ENCODE measurements at regions not wholly inside any gene's neighbourhood (a gene's known extent, or its start where the extent isn't known, plus 50 kb on each side); places are given as distances from the start of the nearest gene placed in this dataset.
"Not testable (repeated sequence)": the region's sequence is repeated elsewhere in the genome, so short reads cannot be mapped to it uniquely, and the experiment has no call there.

- peak overlapping the region in 3 of 4 donors; percentile 26 to 39 (median 32) for H3K4me3 ChIP-seq
- intact Hi-C loops (cut with DNase I; ENCODE audit: low total_unique reads): not testable (repeated sequence)
- TF ChIP-seq POLR2AphosphoS5 (IDR thresholded peaks at IDR 0.05) (peak in 1 of 3 donors; percentile 11), POLR2A (IDR thresholded peaks at IDR 0.05) (peak; percentile 9)
Measured at GRCh38 chr2:173532732-173533531, 178.3 kb downstream of the CDCA7 start.

GRCh38 chr2:173537694-173538093 is 183.0 kb downstream of the CDCA7 start:
- TF ChIP-seq POLR2A (IDR thresholded peaks at IDR 0.05) (no peak), POLR2AphosphoS5 (IDR thresholded peaks at IDR 0.05) (no peak), EP300 (IDR thresholded peaks at IDR 0.05; ENCODE audit: low read depth) (no peak), CTCF (IDR thresholded peaks at IDR 0.05) (no peak)
- intact Hi-C loops (cut with DNase I; ENCODE audit: low total_unique reads) (no loop called here), in situ Hi-C loops (cut with MboI; ENCODE audit: low pct_ligation_motif_present in 1 of 4, low pct_unique_long_range_greater_than_20kb in 1 of 4, low sequenced_read_pairs in 3 of 4) (no loop called here)
- DNase-seq: no peak
- Histone ChIP-seq H3K4me3 (no peak overlapping the region), H3K9me3 (peaks cover 0 to 9% of the 10 kb centered on the region in 2 donors), H3K36me3 (no peaks in the 10 kb centered on the region), H3K4me1 (no peaks in the 10 kb centered on the region), H3K27me3 (no peaks in the 10 kb centered on the region), H3K27ac (no peak overlapping the region)
- 63 to 67% methylated on average over 1 to 2 of the region's 2 CpGs for WGBS, 2 donors (ENCODE audit: low coverage in 1 of 2)

More at GRCh38 chr2:173532732-173533531, 178.3 kb downstream of the CDCA7 start:
- H3K27me3 ChIP-seq; DNase-seq; H3K36me3 ChIP-seq; H3K4me1 ChIP-seq; in situ Hi-C loops (cut with MboI; ENCODE audit: low pct_ligation_motif_present in 1 of 4, low pct_unique_long_range_greater_than_20kb in 1 of 4, low sequenced_read_pairs in 3 of 4); H3K9me3 ChIP-seq: not testable (repeated sequence)
- 39 to 53% methylated on average over 2 to 32 of the region's 32 CpGs for WGBS, 2 donors (ENCODE audit: low coverage in 1 of 2)
- H3K27ac ChIP-seq: peak overlapping the region; percentile 25 to 53 (median 34)

- Histone ChIP-seq H3K27me3 (no peaks in the 10 kb centered on the region), H3K4me3 (no peak overlapping the region), H3K4me1 (peaks cover 0 to 6% (median 0%) of the 10 kb centered on the region in 4 donors), H3K9me3 (no peaks in the 10 kb centered on the region), H3K36me3 (no peaks in the 10 kb centered on the region), H3K27ac (no peak overlapping the region)
- 90 to 92% methylated on average over 2 of the region's 2 CpGs for WGBS, 2 donors (ENCODE audit: low coverage in 1 of 2)
- DNase-seq: no peak
- TF ChIP-seq CTCF (IDR thresholded peaks at IDR 0.05): no peak
- no peak for TF ChIP-seq EP300 (IDR thresholded peaks at IDR 0.05; ENCODE audit: low read depth)
- no peak for TF ChIP-seq POLR2AphosphoS5 (IDR thresholded peaks at IDR 0.05)
- TF ChIP-seq POLR2A (IDR thresholded peaks at IDR 0.05): no peak
- intact Hi-C loops (cut with DNase I; ENCODE audit: low total_unique reads): no loop called here
- in situ Hi-C loops (cut with MboI; ENCODE audit: low pct_ligation_motif_present in 1 of 4, low pct_unique_long_range_greater_than_20kb in 1 of 4, low sequenced_read_pairs in 3 of 4): no loop called here
Measured at GRCh38 chr2:173539615-173540014, 184.9 kb downstream of the CDCA7 start.

GRCh38 chr2:173544641-173545363 is 190.1 kb downstream of the CDCA7 start:
- 43 to 56% methylated on average over 5 to 6 of the region's 6 CpGs for WGBS, 2 donors (ENCODE audit: low coverage in 1 of 2)
- H3K9me3 ChIP-seq: no peaks in the 10 kb centered on the region
- intact Hi-C loops (cut with DNase I; ENCODE audit: low total_unique reads): no loop called here

More at GRCh38 chr2:173544641-173545363, 190.1 kb downstream of the CDCA7 start:
- TF ChIP-seq EP300 (IDR thresholded peaks at IDR 0.05; ENCODE audit: low read depth) (no peak), CTCF (IDR thresholded peaks at IDR 0.05) (no peak), POLR2A (IDR thresholded peaks at IDR 0.05) (no peak), POLR2AphosphoS5 (IDR thresholded peaks at IDR 0.05) (no peak)
- Histone ChIP-seq H3K27me3 (no peaks in the 10 kb centered on the region), H3K36me3 (no peaks in the 10 kb centered on the region), H3K27ac (peak overlapping the region in 3 of 4 donors; percentile 35 to 47 (median 43)), H3K4me3 (no peak overlapping the region), H3K4me1 (peaks cover 0 to 23% (median 10%) of the 10 kb centered on the region in 4 donors)
- in situ Hi-C loops (cut with MboI; ENCODE audit: low pct_ligation_motif_present in 1 of 4, low pct_unique_long_range_greater_than_20kb in 1 of 4, low sequenced_read_pairs in 3 of 4): no loop called here
- DNase-seq: peak; percentile 33

All from transverse colon (tissue), 4 donors.